Suprapubic skin (tissue), 4 donors: ENCODE measurements at regions not wholly inside any gene's neighbourhood (a gene's known extent, or its start where the extent isn't known, plus 50 kb on each side); places are given as distances from the start of the nearest gene placed in this dataset.
"Not testable (repeated sequence)": the region's sequence is repeated elsewhere in the genome, so short reads cannot be mapped to it uniquely, and the experiment has no call there.

Experiments
- DNase-seq, 2 donors: peaks; one replicate each; pipeline ENCODE4 v3.0.0-alpha.2; 2019; ENCODE audit warnings: low spot score in 2 of 2
- H3K27ac ChIP-seq: fragments of 200-600 bp; sonication (generic); one replicate; pipeline ENCODE4 v1.5.1; 2019
- H3K27me3 ChIP-seq: fragments of 200-600 bp; sonication (generic); one replicate; pipeline ENCODE4 v1.5.1; 2019
- H3K36me3 ChIP-seq: fragments of 200-600 bp; sonication (generic); one replicate; pipeline ENCODE4 v1.5.1; 2019
- H3K4me1 ChIP-seq: fragments of 200-600 bp; sonication (generic); one replicate; pipeline ENCODE4 v1.5.1; 2019
- H3K4me3 ChIP-seq: fragments of 200-600 bp; sonication (generic); one replicate; pipeline ENCODE4 v1.5.1; 2019; ENCODE audit warnings: mild to moderate bottlenecking
- H3K9me3 ChIP-seq: fragments of 200-600 bp; sonication (generic); one replicate; pipeline ENCODE4 v1.5.1; 2019
- EP300 ChIP-seq: sonication (generic); formaldehyde crosslinking; IDR thresholded peaks from one replicate; pipeline ENCODE4 v1.6.1; 2017; ENCODE audit warnings: antibody characterized with exemption
- POLR2A ChIP-seq, 2 donors: fragments of 450-650 bp; IDR thresholded peaks; one replicate each; pipeline ENCODE4 v1.6.1; 2017; ENCODE audit warnings: antibody characterized with exemption in 2 of 2, mild to moderate bottlenecking in 2 of 2, moderate library complexity in 2 of 2
- POLR2AphosphoS5 ChIP-seq, 3 donors: sonication (generic); formaldehyde crosslinking; IDR thresholded peaks; one replicate each; pipeline ENCODE4 v1.6.1; 2017; ENCODE audit warnings: antibody characterized with exemption in 3 of 3
- WGBS: methylation state at CpG from one replicate; pipeline ENCODE4 v1.1.5; 2018; 5-methylcytosine and 5-hydroxymethylcytosine counted together
- TF ChIP-seq, protein P1 (sequence below), 2 donors: fragments of 200-600 bp in 1 of 2; fragments of 450-650 bp in 1 of 2; sonication (generic) in 1 of 2; IDR thresholded peaks; one replicate each; pipeline ENCODE4 v1.5.1; 2016 to 2019; ENCODE audit warnings: antibody characterized with exemption in 2 of 2, mild to moderate bottlenecking in 1 of 2, moderate library complexity in 1 of 2

DNA sequence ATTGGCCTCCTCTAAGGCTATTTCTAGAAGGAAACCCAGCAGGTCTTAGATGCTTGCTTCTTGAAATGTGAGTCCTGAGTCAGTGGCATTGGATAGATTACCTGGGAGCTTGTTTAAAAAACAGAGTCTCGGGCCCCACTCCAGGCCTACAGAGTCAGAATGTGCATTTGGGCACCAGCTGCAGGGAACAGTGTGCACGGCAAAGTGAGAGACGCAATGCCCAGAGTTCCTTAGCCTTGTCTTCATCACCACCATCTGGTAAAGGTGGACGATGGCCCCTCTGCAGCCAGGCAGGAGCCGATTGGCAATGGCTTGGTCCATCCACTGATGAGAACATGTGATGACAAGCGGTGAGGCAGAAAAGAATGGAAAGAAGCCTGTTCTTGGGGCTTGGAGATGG, 102.1 kb upstream of the TSC22D1 start:
- TF ChIP-seq POLR2AphosphoS5 (IDR thresholded peaks at IDR 0.05), result no peak
- TF ChIP-seq, protein P1, sequence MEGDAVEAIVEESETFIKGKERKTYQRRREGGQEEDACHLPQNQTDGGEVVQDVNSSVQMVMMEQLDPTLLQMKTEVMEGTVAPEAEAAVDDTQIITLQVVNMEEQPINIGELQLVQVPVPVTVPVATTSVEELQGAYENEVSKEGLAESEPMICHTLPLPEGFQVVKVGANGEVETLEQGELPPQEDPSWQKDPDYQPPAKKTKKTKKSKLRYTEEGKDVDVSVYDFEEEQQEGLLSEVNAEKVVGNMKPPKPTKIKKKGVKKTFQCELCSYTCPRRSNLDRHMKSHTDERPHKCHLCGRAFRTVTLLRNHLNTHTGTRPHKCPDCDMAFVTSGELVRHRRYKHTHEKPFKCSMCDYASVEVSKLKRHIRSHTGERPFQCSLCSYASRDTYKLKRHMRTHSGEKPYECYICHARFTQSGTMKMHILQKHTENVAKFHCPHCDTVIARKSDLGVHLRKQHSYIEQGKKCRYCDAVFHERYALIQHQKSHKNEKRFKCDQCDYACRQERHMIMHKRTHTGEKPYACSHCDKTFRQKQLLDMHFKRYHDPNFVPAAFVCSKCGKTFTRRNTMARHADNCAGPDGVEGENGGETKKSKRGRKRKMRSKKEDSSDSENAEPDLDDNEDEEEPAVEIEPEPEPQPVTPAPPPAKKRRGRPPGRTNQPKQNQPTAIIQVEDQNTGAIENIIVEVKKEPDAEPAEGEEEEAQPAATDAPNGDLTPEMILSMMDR (IDR thresholded peaks at IDR 0.05), result no peak
- TF ChIP-seq EP300, result no peak
- no peak for TF ChIP-seq POLR2A (IDR thresholded peaks at IDR 0.05)
- no peak for DNase-seq

DNA sequence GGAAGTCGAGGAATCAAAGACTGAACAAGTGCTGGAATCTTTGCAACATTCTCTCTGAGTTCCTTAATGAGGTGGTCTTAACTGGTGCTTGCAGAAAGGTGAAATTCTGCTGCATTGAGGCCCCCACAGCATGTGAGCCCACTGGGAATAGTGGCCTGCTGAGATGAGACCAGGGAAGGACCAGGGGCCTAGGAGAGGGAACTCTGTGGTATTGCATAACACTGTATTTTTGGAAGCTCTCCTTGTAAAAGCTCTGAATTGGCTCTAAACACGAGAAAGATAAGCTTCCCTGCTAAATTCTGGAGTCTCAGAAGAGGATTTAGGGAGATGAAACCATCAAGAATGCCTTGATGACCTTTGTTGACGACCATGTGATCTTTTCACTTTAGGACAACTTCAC, 100.4 kb upstream of the TSC22D1 start:
- no peak for TF ChIP-seq POLR2A (IDR thresholded peaks at IDR 0.05)
- Histone ChIP-seq H3K4me3 (no peak overlapping the region), H3K36me3 (no peaks in the 10 kb centered on the region), H3K4me1 (no peaks in the 10 kb centered on the region), H3K27me3 (no peaks in the 10 kb centered on the region), H3K9me3 (no peaks in the 10 kb centered on the region), H3K27ac (no peak overlapping the region)
- DNase-seq, result no peak
- WGBS, result 69% methylated on average over 3 of the region's 3 CpGs

More for the DNA sequence above, 102.1 kb upstream of the TSC22D1 start:
- Histone ChIP-seq H3K9me3 (no peaks in the 10 kb centered on the region), H3K27me3 (no peaks in the 10 kb centered on the region), H3K27ac (no peak overlapping the region), H3K36me3 (no peaks in the 10 kb centered on the region), H3K4me1 (no peaks in the 10 kb centered on the region), H3K4me3 (no peak overlapping the region)
- WGBS, result 90% methylated on average over 6 of the region's 6 CpGs

DNA sequence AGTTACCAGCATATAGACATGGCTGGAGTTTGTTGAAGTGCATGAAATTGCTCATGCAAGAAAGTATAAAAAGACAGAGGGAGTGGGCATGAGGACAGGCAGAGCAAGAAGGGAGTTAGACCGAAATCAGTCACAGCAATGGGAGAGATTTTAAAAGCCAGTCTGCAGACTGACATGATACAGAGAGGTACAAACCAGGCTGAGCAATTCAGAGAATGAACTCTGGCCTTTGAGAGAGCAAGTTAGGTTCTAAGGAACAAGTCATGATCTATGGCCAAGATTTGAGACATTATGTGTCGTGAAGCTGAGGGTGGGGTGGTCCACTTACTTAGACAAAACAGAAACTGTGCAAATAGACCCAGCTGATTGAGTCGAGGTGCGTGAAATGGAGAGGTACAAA, 93.4 kb upstream of the TSC22D1 start:
- Histone ChIP-seq H3K36me3 (no peaks in the 10 kb centered on the region), H3K4me1 (peaks cover 9% of the 10 kb centered on the region), H3K9me3 (no peaks in the 10 kb centered on the region), H3K27ac (no peak overlapping the region), H3K4me3 (no peak overlapping the region), H3K27me3 (no peaks in the 10 kb centered on the region)
- TF ChIP-seq POLR2AphosphoS5 (IDR thresholded peaks at IDR 0.05) (no peak), EP300 (no peak)
- WGBS, result 95% methylated on average over 4 of the region's 4 CpGs
- DNase-seq, result no peak

DNA sequence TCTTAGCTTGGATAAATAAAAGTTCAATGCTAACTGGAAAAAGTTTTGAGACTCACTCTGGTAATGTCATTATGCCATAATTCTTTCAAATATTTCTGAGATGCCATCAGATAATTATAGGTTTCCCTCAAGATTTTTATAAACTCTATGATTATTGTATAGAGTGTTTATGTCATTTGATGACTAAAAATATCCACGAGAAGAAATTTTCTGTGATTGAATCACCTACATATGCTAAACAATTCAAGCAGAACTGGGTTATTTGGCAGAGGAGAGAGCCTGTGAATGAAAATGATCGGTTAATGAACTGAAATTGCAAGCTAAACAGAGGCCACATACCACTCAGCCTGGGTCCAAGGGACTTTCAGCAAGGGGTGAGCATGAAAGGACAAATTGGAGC, 92.6 kb upstream of the TSC22D1 start:
- Histone ChIP-seq H3K27me3 (no peaks in the 10 kb centered on the region), H3K36me3 (no peaks in the 10 kb centered on the region), H3K9me3 (no peaks in the 10 kb centered on the region), H3K4me1 (peaks cover 9% of the 10 kb centered on the region), H3K4me3 (no peak overlapping the region), H3K27ac (no peak overlapping the region)
- WGBS, result 49% methylated on average over 2 of the region's 2 CpGs
- TF ChIP-seq, protein P1 (IDR thresholded peaks at IDR 0.05), result no peak
- TF ChIP-seq POLR2A (IDR thresholded peaks at IDR 0.05) (no peak), EP300 (no peak), POLR2AphosphoS5 (IDR thresholded peaks at IDR 0.05) (no peak)
- DNase-seq, result no peak

DNA sequence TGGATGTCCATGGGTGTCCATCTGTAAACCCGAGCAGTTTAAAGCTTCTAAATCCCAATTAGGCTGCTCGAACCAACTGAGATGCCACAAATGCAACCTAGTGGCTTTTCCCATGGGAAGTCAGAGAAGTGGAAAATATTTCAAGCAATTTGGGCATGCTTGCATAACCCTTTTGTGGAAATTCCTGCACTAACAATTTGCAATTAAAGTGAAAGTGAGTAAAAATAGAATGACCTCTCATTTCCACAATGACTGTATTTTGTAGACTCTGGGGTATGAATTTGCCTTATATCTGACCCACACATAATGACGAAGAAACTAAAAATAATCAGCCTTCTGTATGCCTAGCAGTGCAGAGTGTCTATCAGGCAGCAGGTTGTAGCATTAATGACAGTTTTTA, 91.8 kb upstream of the TSC22D1 start:
- Histone ChIP-seq H3K27ac (no peak overlapping the region), H3K9me3 (no peaks in the 10 kb centered on the region), H3K4me1 (peaks cover 9% of the 10 kb centered on the region), H3K27me3 (no peaks in the 10 kb centered on the region), H3K4me3 (no peak overlapping the region), H3K36me3 (no peaks in the 10 kb centered on the region)
- TF ChIP-seq, protein P1 (IDR thresholded peaks at IDR 0.05), result no peak
- TF ChIP-seq POLR2A (IDR thresholded peaks at IDR 0.05), result no peak
- TF ChIP-seq POLR2AphosphoS5 (IDR thresholded peaks at IDR 0.05), result no peak
- TF ChIP-seq EP300, result no peak
- no peak for DNase-seq
- 41% methylated on average over 3 of the region's 3 CpGs for WGBS

DNA sequence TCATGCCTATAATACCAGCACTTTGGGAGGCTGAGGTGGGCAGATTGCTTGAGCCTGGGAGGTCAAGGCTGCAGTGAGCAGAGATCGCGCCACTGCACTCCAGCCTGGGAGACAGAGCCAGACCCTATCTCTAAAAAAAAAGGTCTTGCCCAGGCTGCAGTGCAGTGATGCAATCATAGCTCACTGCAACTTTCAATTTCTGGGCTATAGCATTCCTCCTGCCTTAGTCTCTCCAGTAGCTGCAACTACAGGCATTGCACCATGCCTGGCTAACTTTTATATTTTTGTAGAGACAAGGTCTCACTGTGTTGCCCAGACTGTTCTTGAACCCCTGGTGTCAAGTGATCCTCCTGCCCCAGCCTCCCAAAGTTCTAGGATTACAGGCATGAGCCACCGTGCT, 90.4 kb upstream of the TSC22D1 start:
- DNase-seq, H3K9me3 ChIP-seq, H3K4me3 ChIP-seq, H3K27me3 ChIP-seq, H3K27ac ChIP-seq, H3K36me3 ChIP-seq, H3K4me1 ChIP-seq: not testable (repeated sequence)
- WGBS, result 85% methylated on average over 3 of the region's 3 CpGs

DNA sequence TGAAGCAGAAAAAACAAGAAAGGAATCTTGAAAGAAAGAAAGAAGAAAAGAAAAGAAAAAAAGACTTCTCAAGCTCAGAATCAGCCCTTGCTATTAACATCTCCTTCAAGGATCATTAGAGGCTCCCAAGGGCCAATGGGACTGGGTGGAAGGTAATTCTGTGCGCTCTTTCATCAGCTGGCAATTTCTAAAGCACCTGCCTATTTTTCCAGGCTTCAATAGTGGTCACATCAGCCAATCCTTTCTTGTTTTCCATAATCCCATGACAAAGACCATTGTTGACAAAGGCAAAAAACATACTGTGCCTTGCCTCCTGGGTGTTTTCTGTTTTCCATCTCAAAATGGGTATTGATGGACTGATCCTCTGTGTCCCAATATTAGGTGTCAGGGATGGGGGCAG, 88.2 kb upstream of the TSC22D1 start:
- no peak for TF ChIP-seq POLR2A (IDR thresholded peaks at IDR 0.05)
- TF ChIP-seq, protein P1 (IDR thresholded peaks at IDR 0.05), result no peak
- TF ChIP-seq EP300, result no peak
- no peak for TF ChIP-seq POLR2AphosphoS5 (IDR thresholded peaks at IDR 0.05)
- WGBS, result 93% methylated on average over 1 of the region's 1 CpG
- H3K27me3 ChIP-seq, result no peaks in the 10 kb centered on the region
- H3K27ac ChIP-seq, result no peak overlapping the region
- H3K4me3 ChIP-seq, result no peak overlapping the region
- peaks cover 9% of the 10 kb centered on the region for H3K4me1 ChIP-seq
- DNase-seq, result no peak
- H3K9me3 ChIP-seq, result no peaks in the 10 kb centered on the region
- H3K36me3 ChIP-seq, result no peaks in the 10 kb centered on the region
